ENCODE measurements at regions not wholly inside any gene's neighbourhood (a gene's known extent, or its start where the extent isn't known, plus 50 kb on each side); places are given as distances from the start of the nearest gene placed in this dataset.

DNA sequence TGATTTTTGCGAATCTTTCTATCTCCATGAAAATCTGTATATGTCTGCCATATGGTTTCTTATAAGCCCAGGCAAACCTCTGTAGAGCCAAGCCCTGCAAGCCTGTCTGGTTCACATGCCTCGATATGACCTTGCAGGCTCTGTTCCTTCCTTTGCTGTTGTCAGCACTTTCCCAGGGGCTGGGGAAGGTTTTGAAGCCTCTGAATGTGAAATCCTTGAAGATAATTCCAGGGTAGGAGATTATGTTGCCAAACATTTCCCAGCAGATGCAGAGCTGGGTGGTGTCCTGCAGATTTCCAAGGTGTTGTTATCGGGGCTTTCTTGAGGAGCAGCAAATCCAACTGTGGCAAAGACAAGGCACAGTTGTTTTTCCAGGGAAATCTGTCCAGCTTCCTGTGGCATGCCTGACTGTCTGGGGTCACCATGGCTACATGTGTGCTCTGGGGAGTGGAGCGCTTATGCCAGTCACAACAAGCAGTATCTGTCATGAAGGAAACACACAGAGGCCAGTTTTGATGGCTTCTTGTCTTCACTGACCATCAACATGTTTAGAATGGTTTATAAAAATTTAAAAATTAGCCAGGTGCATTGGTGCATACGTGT lies 60.7 kb upstream of the RPS23 start:
- Histone ChIP-seq H3K36me3 (no peaks in the 10 kb centered on the region), H3K27ac (no peak overlapping the region), H3K27me3 (no peaks in the 10 kb centered on the region), H3K4me1 (peaks cover 0 to 10% (median 6%) of the 10 kb centered on the region in 4 donors), H3K4me3 (no peak overlapping the region), H3K9me3 (no peaks in the 10 kb centered on the region)
- WGBS, 2 donors, result 70 to 79% methylated on average over 5 of the region's 5 CpGs
- ATAC-seq (ENCODE audit: low FRiP score in 2 of 2) (no peak), DNase-seq (no peak)
- TF ChIP-seq POLR2AphosphoS5 (IDR thresholded peaks at IDR 0.05) (no peak), EP300 (IDR thresholded peaks at IDR 0.05) (no peak), POLR2A (IDR thresholded peaks at IDR 0.05) (no peak)
- TF ChIP-seq, protein P1, sequence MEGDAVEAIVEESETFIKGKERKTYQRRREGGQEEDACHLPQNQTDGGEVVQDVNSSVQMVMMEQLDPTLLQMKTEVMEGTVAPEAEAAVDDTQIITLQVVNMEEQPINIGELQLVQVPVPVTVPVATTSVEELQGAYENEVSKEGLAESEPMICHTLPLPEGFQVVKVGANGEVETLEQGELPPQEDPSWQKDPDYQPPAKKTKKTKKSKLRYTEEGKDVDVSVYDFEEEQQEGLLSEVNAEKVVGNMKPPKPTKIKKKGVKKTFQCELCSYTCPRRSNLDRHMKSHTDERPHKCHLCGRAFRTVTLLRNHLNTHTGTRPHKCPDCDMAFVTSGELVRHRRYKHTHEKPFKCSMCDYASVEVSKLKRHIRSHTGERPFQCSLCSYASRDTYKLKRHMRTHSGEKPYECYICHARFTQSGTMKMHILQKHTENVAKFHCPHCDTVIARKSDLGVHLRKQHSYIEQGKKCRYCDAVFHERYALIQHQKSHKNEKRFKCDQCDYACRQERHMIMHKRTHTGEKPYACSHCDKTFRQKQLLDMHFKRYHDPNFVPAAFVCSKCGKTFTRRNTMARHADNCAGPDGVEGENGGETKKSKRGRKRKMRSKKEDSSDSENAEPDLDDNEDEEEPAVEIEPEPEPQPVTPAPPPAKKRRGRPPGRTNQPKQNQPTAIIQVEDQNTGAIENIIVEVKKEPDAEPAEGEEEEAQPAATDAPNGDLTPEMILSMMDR (IDR thresholded peaks at IDR 0.05), result no peak

DNA sequence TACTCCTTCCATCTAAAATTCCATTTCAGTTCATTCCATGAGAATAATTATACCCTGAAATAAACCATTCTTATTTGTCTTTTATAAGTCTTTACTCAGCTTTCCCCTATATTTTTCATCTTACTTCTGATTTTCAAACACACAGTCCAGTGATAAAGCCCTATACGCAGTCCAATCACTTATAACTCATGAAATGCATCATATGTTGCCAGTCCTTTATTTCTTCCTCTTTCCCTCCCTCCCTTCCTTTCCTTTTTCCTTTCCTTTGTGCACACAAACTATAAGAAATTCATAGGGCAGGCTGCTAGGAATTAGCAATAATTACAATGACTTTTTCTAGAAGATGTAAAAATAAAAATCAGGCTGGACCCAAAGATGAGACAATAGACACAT lies 58.8 kb upstream of the RPS23 start:
- H3K4me3 ChIP-seq, result no peak overlapping the region
- peaks cover 0 to 10% (median 6%) of the 10 kb centered on the region in 4 donors for H3K4me1 ChIP-seq
- no peaks in the 10 kb centered on the region for H3K27me3 ChIP-seq
- no peak for TF ChIP-seq EP300 (IDR thresholded peaks at IDR 0.05)
- no peak for TF ChIP-seq POLR2A (IDR thresholded peaks at IDR 0.05)
- TF ChIP-seq POLR2AphosphoS5 (IDR thresholded peaks at IDR 0.05), result no peak
- H3K27ac ChIP-seq, result no peak overlapping the region
- H3K36me3 ChIP-seq, result no peaks in the 10 kb centered on the region
- no peaks in the 10 kb centered on the region for H3K9me3 ChIP-seq
- WGBS, 2 donors, result 94 to 95% methylated on average over 1 of the region's 1 CpG
- DNase-seq (no peak), ATAC-seq (ENCODE audit: low FRiP score in 2 of 2) (no peak)

DNA sequence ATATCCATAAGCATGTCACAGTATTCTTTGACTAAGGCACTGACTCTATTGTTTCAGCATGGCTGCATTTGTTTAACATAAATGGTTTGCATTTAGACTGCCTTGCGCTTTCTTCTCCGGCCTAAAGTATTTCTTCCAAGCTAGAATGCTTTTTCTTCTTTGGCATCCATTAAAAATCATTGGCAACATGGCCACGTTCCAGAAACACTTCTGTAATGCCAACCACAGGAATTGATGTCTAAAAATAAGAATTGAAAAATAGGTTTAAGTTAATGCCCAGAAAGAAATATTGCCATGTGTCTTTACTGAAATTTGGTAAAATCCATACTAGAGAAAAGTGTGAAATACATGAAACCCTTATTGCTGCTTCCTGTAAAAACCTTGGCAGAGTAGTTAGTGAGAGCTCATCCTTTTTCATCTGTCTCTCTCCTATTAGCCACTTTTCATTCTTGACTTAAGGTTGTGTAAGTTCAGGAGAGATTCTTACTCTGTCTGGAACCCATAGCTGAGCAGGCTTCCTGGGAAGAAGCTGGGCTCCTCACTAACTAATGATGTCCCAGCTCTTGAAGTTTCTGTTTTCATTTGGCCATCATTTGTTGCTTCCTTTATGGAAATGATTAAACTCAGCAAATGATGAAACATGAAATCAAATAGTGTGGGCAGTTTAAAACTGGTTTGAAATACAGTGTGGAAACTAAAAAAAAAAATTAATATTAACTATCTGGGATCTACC lies 58.2 kb upstream of the RPS23 start:
- no peak for DNase-seq
- ATAC-seq (ENCODE audit: low FRiP score in 2 of 2), result no peak
- TF ChIP-seq POLR2AphosphoS5 (IDR thresholded peaks at IDR 0.05), result no peak
- TF ChIP-seq EP300 (IDR thresholded peaks at IDR 0.05), result no peak
- TF ChIP-seq, protein P1 (IDR thresholded peaks at IDR 0.05), result no peak
- TF ChIP-seq POLR2A (IDR thresholded peaks at IDR 0.05), result no peak
- Histone ChIP-seq H3K4me3 (no peak overlapping the region), H3K27me3 (no peaks in the 10 kb centered on the region), H3K27ac (no peak overlapping the region), H3K4me1 (peaks cover 0 to 10% (median 6%) of the 10 kb centered on the region in 4 donors), H3K36me3 (no peaks in the 10 kb centered on the region), H3K9me3 (no peaks in the 10 kb centered on the region)
- WGBS, 2 donors, result 91% methylated on average over 3 of the region's 3 CpGs

GRCh38 chr5:82335806-82336205 lies 57.7 kb upstream of the RPS23 start:
- Histone ChIP-seq H3K4me3 (no peak overlapping the region), H3K27me3 (no peaks in the 10 kb centered on the region), H3K27ac (peak overlapping the region; percentile 9 to 61 (median 36)), H3K36me3 (no peaks in the 10 kb centered on the region), H3K4me1 (peaks cover 0 to 10% (median 6%) of the 10 kb centered on the region in 4 donors), H3K9me3 (no peaks in the 10 kb centered on the region)
- DNase-seq (no peak), ATAC-seq (ENCODE audit: low FRiP score in 2 of 2) (no peak)
- TF ChIP-seq POLR2A (IDR thresholded peaks at IDR 0.05), result no peak
- TF ChIP-seq EP300 (IDR thresholded peaks at IDR 0.05), result no peak
- TF ChIP-seq, protein P1 (IDR thresholded peaks at IDR 0.05), result no peak
- no peak for TF ChIP-seq POLR2AphosphoS5 (IDR thresholded peaks at IDR 0.05)
- WGBS, 2 donors, result 78 to 89% methylated on average over 5 of the region's 5 CpGs

DNA sequence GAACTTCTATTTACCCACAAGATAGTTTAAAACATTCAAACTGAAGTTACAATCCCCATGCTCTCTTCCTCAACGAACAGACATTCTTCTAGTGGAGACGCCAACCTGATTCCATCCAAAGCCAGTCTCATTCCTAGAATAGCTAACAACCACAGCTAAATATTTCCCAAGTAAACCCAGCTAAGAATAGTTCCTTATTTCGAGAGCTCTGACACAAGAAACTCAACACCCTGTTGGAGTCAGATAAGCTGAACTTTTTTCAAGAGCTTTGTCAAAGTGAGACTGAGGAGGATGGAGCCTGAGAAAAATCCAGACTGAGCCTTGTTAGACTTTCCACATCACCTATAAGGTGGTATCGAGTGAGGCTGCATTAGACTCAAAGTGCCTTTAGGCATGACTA lies 56.7 kb upstream of the RPS23 start:
- WGBS, 2 donors, result 24 to 38% methylated on average over 4 of the region's 4 CpGs

More for the DNA sequence above, 56.7 kb upstream of the RPS23 start:
- TF ChIP-seq EP300 (IDR thresholded peaks at IDR 0.05), result no peak
- no peak for TF ChIP-seq POLR2AphosphoS5 (IDR thresholded peaks at IDR 0.05)
- TF ChIP-seq POLR2A (IDR thresholded peaks at IDR 0.05), result no peak
- TF ChIP-seq, protein P1 (IDR thresholded peaks at IDR 0.05), result no peak
- Histone ChIP-seq H3K27ac (peak overlapping the region in 3 of 4 donors; percentile 9 to 61 (median 52)), H3K4me3 (no peak overlapping the region), H3K4me1 (peaks cover 0 to 10% (median 6%) of the 10 kb centered on the region in 4 donors), H3K27me3 (no peaks in the 10 kb centered on the region), H3K9me3 (no peaks in the 10 kb centered on the region), H3K36me3 (no peaks in the 10 kb centered on the region)
- ATAC-seq (ENCODE audit: low FRiP score in 2 of 2), result peak; percentile 59 to 64
- DNase-seq, result no peak

Data from upper lobe of left lung (tissue), 6 donors.